ENCODE measurements at regions not wholly inside any gene's neighbourhood (a gene's known extent, or its start where the extent isn't known, plus 50 kb on each side); places are given as distances from the start of the nearest gene placed in this dataset.

GRCh38 chr9:84169240-84169639, 171.3 kb downstream of the SLC28A3 start (continued):
- no peak for TF ChIP-seq ZNF462 (CRISPR knock-in tag; IDR thresholded peaks at IDR 0.05)
- TF ChIP-seq, protein P1, sequence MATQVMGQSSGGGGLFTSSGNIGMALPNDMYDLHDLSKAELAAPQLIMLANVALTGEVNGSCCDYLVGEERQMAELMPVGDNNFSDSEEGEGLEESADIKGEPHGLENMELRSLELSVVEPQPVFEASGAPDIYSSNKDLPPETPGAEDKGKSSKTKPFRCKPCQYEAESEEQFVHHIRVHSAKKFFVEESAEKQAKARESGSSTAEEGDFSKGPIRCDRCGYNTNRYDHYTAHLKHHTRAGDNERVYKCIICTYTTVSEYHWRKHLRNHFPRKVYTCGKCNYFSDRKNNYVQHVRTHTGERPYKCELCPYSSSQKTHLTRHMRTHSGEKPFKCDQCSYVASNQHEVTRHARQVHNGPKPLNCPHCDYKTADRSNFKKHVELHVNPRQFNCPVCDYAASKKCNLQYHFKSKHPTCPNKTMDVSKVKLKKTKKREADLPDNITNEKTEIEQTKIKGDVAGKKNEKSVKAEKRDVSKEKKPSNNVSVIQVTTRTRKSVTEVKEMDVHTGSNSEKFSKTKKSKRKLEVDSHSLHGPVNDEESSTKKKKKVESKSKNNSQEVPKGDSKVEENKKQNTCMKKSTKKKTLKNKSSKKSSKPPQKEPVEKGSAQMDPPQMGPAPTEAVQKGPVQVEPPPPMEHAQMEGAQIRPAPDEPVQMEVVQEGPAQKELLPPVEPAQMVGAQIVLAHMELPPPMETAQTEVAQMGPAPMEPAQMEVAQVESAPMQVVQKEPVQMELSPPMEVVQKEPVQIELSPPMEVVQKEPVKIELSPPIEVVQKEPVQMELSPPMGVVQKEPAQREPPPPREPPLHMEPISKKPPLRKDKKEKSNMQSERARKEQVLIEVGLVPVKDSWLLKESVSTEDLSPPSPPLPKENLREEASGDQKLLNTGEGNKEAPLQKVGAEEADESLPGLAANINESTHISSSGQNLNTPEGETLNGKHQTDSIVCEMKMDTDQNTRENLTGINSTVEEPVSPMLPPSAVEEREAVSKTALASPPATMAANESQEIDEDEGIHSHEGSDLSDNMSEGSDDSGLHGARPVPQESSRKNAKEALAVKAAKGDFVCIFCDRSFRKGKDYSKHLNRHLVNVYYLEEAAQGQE (IDR thresholded peaks at IDR 0.05; ENCODE audit: unreplicated experiment) = no peak

GRCh38 chr9:84170521-84171141, 169.9 kb downstream of the SLC28A3 start:
- DNase-seq (ENCODE audit: low spot score) (peak; percentile 33), ATAC-seq (peak; percentile 61)
- H3K27ac ChIP-seq (ENCODE audit: low read depth) = no peak overlapping the region
- no peaks in the 10 kb centered on the region for H3F3A ChIP-seq (replicated peaks; ENCODE audit: low read depth)
- H3K36me3 Mint-ChIP-seq (ENCODE audit: low read depth) = no peaks in the 10 kb centered on the region
- no peaks in the 10 kb centered on the region for H3K79me2 ChIP-seq (replicated peaks; ENCODE audit: insufficient read depth)
- H3K4me1 Mint-ChIP-seq = peaks cover 9% of the 10 kb centered on the region
- no peak overlapping the region for H2AFZ ChIP-seq
- H3K4me1 ChIP-seq (ENCODE audit: insufficient read depth) = no peaks in the 10 kb centered on the region
- no peak overlapping the region for H3K4me3 ChIP-seq
- no peaks in the 10 kb centered on the region for H3K27me3 ChIP-seq (ENCODE audit: insufficient read depth)
- no peak overlapping the region for H3K27ac Mint-ChIP-seq
- no peaks in the 10 kb centered on the region for H3K9me3 Mint-ChIP-seq
- no peaks in the 10 kb centered on the region for H4K20me1 ChIP-seq (replicated peaks; ENCODE audit: insufficient read depth)
- no peak overlapping the region for H3K4me2 ChIP-seq
- no peak overlapping the region for H3K4me3 Mint-ChIP-seq
- no peaks in the 10 kb centered on the region for H3K36me3 ChIP-seq (ENCODE audit: insufficient read depth)
- H3K27me3 Mint-ChIP-seq (ENCODE audit: insufficient read depth, low read depth, poor library complexity) = no peaks in the 10 kb centered on the region
- no peaks in the 10 kb centered on the region for H3K9me2 ChIP-seq (ENCODE audit: insufficient read depth)
- TF ChIP-seq, protein P2, sequence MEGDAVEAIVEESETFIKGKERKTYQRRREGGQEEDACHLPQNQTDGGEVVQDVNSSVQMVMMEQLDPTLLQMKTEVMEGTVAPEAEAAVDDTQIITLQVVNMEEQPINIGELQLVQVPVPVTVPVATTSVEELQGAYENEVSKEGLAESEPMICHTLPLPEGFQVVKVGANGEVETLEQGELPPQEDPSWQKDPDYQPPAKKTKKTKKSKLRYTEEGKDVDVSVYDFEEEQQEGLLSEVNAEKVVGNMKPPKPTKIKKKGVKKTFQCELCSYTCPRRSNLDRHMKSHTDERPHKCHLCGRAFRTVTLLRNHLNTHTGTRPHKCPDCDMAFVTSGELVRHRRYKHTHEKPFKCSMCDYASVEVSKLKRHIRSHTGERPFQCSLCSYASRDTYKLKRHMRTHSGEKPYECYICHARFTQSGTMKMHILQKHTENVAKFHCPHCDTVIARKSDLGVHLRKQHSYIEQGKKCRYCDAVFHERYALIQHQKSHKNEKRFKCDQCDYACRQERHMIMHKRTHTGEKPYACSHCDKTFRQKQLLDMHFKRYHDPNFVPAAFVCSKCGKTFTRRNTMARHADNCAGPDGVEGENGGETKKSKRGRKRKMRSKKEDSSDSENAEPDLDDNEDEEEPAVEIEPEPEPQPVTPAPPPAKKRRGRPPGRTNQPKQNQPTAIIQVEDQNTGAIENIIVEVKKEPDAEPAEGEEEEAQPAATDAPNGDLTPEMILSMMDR (conservative IDR thresholded peaks at IDR 0.05; ENCODE audit: low read depth in 2 of 2) = no peak
- TF ChIP-seq JUNB (IDR thresholded peaks at IDR 0.05; ENCODE audit: unreplicated experiment) = no peak
- no peak for TF ChIP-seq STAT1 (IDR thresholded peaks at IDR 0.05; ENCODE audit: unreplicated experiment)
- TF ChIP-seq CREB1 (CRISPR knock-in tag; IDR thresholded peaks at IDR 0.05; ENCODE audit: low read depth) = no peak
- TF ChIP-seq ETS1 (IDR thresholded peaks at IDR 0.05) = no peak
- TF ChIP-seq, protein P1 (IDR thresholded peaks at IDR 0.05; ENCODE audit: unreplicated experiment) = no peak
- no peak for TF ChIP-seq EZH2phosphoT487 (IDR thresholded peaks at IDR 0.05; ENCODE audit: unreplicated experiment)

All from GM23338 (cell line).